EL (cell line): ENCODE measurements at regions not wholly inside any gene's neighbourhood (a gene's known extent, or its start where the extent isn't known, plus 50 kb on each side); places are given as distances from the start of the nearest gene placed in this dataset.

Experiments used
- DNase-seq: peaks from one replicate; pipeline ENCODE4 v3.0.0-alpha.2; 2016

DNA sequence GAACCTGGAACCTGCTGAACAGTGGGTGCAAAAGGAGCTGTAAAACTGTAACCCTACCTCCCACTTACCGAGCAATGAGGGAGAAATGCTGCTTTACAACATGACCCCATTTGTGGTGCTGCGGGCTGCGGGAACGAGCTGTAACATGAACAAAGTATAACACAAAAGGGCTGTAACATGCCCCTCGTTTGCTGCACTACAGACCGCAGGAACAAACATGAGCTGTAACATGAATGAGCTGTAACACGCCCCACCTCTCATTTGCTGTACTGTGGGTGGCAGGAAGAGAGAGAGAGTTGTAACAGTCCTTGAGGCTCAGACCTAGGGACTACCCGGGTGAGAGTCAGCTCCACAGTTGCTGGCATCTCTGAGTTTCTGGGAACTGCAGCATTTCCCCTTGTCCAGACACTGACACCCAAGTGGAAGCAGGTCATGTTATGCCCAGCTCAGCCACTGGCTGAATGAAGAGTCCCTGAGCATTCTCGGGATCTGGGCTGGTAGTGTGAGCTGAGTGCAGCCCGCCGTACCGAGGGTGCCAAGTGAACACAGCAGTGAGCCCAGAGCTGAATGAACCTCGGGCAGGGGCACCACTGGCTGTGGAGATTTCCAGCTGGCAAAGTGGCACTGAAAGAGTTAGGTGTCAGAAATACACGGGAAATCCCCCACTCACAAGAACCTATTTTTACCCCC is 1385.3 kb upstream of the SPRY2 start:
- no peak for DNase-seq

DNA sequence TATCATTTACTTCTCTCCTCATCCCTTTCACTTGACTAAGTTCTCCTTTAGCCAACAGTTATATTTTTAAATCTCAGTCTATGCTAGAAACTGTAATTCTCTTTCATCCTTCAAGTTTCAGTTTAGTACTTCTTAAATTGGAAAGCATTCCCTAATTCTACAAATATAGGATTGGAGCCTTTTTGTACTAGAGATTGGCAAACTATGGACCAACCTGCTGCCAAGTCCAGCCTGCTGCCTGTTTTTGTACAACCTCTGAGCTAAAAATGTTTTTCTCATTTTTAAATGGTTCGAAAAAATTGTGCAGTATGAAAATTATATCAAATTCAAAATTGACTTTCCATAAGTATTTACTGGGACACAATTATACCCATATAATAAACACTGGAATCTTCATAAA is 1381.5 kb upstream of the SPRY2 start:
- no peak for DNase-seq

DNA sequence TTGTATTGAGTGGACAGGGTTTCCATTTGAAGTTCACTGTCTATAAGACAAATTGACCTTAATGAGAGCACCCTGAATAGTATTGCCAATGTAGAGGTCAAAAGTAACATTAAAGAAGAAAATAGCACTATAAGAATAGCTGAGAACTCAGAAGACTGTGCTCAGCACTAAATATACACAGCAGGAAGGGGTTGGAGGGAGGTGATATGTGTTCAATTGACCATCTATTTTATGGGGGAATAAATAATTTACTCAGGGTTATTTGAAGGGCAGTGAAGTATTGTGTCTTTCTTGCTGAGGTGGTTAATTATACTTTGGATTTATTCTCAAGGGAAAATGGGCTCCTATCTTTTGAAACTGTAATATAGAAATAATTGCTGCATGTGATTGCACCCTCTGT is 1380.5 kb upstream of the SPRY2 start:
- DNase-seq: no peak

DNA sequence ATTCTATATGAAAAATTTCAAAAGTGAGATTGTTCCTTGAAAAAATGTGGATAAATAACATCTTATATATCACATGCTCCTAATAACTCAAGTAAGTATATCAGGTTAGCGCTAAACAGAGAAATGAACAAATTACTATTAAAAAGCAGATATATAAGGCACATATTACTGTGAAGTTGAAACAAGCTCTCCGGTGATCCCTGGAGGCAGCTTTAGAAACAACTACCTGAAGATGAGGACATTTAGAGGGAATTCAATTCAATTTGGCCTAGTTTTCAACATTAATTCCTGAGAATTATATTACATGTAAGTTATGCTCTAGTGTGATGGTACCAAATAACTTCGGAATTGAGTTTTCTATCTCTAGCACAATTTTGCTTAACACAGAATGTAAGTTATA is 1373.6 kb upstream of the SPRY2 start:
- DNase-seq: no peak

DNA sequence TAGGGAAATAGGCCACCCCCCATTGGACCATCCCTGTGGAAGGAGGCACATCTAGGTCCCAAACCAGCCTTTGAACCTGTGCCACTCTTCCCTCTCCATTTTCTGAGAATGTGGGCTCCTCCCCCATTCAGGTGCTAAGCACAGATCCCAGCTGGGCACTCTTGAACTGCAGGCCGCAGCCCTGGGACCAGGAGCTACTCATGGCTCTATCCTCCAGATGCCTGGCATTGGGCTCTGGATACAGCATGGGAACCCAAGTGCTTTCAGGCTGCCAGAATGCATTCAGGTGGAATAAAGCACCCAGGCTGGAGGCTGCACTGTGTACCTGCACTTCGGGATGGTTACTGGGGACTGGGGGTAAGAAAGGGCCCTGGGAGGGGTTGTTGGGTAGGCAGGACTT is 1372.3 kb upstream of the SPRY2 start:
- no peak for DNase-seq

- DNase-seq: no peak
Observed at GRCh38 chr13:81697826-81698225, 1356.9 kb upstream of the SPRY2 start.

DNA sequence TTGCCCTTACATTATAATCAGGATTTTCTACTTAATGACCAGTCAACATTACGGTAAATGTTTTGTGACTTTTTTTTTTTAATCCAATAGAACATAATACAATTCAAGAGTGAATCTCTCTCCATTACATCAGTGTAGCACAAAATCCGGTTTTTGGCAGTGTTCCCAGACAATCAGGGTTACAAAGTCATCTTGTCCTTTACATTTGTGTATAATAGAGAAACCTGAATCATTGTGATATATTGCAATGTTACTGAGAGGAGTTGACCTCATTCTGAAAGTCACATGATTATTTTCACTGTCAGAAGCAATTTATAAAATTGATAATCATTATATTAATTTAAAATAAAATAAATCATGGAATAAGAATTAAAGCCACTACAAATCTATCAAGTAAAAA is 1346.0 kb upstream of the SPRY2 start:
- no peak for DNase-seq

- no peak for DNase-seq
Observed at GRCh38 chr13:81683521-81683920, 1342.6 kb upstream of the SPRY2 start.

- no peak for DNase-seq
Observed at GRCh38 chr13:81682081-81682630, 1341.2 kb upstream of the SPRY2 start.

DNA sequence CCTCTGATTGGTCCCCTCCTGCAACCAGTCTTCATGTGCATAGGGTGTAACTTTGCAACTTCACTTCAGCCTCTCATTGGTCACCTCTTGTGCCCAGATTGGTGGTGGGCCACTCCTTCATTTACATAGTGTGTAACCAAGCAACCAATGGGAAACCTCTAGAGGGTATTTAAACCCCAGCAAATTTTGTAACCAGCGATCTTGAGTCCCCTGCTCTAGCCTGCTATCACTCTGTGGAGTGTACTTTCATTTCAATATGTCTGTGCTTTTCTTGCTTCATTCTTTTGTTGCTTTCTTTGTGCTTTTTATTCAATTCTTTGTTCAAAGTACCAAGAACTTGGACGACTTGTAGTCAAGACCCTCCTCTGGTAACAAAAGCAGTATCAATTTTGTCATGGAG is 1336.9 kb upstream of the SPRY2 start:
- no peak for DNase-seq

DNA sequence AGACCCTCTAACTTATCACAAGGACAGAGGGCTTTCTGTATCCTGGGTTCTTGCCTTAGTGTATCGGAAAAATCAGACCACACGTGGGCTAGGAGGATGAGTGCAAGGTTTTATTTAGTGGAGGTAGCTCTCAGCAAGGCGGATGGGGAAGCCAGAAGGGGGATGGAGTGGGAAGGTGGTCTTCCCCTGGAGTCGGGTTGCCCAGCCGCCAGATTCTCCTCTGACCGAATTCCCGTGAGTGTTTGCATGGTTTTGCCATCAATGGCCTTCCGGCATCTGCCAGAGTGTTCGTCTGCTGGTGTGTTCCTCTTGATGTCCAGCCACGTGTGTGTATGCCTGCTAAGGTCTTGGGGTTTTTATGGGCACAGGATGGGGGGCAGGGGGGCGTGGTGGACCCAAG is 1335.1 kb upstream of the SPRY2 start:
- DNase-seq: no peak

- DNase-seq: no peak
Observed at GRCh38 chr13:81671064-81671463, 1330.1 kb upstream of the SPRY2 start.

GRCh38 chr13:81670048-81670447 is 1329.1 kb upstream of the SPRY2 start:
- DNase-seq: no peak

DNA sequence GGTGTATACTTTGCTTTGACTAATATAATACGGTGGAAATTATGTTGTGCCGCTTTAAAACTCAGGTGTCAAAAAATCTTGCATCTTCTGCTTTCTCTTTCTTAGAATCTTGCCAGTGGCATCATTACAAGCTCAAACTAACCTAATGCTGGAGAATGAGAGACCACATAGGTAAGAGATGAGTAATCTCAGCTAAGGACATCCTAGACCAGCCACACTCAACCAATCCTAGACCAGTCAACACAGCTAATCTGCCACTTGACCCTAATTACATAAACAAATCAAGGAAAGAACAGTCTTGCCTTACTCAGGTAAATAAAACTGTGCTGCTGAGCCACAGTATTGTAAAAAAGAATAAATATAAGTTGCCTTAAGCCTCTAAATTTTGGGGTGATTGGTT is 1323.9 kb upstream of the SPRY2 start:
- DNase-seq: no peak

- DNase-seq: no peak
Observed at GRCh38 chr13:81659984-81660383, 1319.1 kb upstream of the SPRY2 start.

DNA sequence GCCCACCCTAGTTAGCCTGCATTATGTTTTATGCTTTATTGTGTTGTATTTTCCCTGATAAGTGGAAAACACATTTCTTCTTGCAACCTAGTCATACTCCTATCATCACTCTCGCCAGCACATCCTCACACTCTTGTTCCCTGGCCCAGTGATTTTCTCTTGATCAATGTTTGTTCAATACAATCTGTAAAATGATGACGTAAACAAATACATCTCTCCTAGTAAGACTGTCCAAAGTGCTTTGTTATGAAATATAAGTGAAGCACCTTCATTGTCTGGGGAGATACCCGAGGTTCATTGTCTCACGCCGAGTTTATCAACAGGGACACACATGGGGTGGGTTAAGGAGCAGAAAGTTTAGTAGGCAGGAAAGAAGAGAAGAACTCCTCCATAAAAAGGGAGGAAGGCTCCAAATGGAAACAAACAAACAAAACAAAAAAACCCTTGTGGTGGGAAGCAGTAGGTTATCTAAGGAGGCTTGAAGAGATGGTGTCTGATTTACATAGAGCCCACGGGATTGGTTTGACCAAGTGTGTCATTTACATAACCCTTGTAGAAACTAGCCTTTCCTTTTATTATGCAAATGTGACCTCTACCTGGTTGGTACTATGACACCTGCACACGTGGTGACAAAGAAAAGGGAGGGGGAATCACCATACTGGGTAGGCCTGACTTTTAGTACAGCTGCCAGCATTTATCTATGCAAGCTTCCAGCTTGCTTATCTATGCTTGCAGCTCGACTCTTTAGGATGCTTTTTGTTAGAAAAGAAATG is 1317.9 kb upstream of the SPRY2 start:
- no peak for DNase-seq

GRCh38 chr13:81639984-81640582 is 1299.2 kb upstream of the SPRY2 start:
- peak; percentile 0 for DNase-seq

DNA sequence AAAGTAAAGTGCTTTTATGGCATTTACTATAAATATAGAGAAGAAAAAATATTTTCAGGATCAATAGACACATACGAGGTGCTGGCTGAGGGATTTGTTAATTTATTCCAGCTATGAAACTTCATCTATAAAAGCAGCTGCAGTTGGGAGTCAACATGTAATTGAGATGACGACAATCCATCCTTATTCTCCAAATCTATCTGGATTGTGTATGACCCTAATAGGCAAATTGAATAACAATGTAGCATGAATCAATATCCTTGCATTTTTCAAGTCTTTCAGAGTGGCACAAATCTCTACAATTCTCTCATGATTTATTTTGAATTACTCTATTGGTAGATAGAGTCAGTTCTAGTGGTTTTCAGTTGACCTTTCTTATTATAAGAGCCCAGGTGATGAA is 1296.5 kb upstream of the SPRY2 start:
- DNase-seq: no peak

DNA sequence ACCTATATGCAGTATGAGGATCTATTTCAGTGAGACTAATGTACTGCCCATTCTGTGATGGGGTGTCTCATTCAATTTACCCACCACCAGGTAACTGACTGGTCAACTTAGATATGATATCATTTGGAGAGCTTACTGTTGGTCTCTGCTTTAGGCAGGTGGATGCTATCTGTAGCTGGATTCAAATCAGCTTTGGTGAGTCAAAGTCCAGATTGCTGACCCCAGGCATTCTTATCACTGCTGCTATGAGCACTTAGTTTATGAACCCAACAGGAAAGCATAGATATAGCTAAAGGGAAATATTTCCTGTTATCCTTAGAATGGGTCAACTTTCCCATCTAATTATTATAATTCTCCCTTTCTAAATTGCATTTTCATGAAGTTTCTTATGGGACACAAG is 1295.2 kb upstream of the SPRY2 start:
- DNase-seq: no peak

GRCh38 chr13:81615031-81615430 is 1274.1 kb upstream of the SPRY2 start:
- DNase-seq: no peak

- DNase-seq: no peak
Observed at GRCh38 chr13:81610644-81611043, 1269.7 kb upstream of the SPRY2 start.

DNA sequence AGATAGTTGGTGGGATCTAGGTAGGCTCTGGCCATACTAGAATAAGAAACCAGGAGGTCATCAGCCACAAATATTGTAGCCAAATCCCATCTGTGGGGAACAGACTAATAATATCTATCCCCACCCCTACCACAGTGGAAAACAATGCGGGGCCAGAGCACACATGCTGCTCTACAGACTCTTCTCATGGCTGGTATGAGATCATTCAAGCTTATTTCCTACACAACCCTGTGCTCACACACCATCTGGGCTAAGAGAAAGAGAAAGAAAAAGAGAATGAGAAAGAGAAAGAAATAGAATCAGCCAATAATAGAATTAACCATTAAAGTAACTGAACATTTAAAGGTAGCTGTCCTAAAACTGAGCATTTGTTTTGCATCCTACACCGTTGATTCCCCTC is 1268.4 kb upstream of the SPRY2 start:
- no peak for DNase-seq

DNA sequence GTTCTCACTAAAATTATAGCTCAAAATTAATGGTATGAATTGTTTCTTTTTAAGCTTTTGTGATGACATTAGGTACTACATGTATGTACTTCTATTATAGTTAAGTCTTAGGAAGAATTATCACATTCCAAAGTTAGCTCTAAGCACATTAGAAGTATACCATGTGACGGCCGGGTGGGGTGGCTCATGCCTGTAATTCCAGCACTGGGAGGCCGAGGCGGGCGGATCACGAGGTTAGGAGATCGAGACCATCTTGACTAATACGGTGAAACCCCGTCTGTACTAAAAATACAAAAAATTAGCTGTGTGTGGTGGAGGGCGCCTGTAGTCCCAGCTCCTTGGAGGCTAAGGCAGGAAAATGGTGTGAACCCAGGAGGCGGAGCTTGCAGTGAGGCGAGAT is 1265.1 kb upstream of the SPRY2 start:
- no peak for DNase-seq

DNA sequence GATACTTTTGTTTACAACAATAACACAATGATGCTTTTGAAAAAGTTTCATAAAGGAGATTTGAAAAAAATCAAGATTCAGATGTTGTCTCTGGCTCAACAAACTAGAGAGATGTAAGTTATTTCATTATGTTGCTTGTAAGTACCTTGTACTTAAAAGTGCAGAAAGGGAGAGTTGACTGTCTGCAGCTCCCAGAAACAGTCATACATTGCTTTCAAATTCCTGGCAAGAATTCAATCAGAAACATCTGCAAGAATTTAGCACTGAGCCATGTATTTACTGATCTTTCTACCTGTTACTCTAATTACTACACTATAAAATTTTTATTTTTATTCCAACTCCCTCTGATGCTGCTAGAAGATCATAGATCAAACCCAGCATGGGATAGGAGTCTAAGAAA is 1261.3 kb upstream of the SPRY2 start:
- DNase-seq: no peak
